ENCODE measurements at regions not wholly inside any gene's neighbourhood (a gene's known extent, or its start where the extent isn't known, plus 50 kb on each side); places are given as distances from the start of the nearest gene placed in this dataset.

DNA sequence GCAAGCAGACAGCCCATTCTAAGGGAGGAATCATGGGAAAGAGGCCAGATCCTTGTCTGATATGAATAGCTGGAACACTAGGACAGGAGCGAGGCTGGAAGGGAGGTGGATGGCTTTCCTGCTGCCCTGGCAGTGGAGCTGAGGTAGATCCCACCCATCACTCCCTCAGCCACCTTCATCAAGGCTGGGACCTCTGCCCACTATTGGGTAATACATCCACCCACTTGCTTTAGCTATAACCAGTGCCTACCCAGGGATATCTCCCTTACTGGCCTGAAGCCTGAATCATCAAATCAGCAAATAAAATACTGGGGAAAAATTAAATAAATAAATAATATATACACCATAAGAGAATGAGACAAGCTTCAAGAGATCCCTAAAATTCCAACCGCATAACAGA is 183.2 kb upstream of the KYNU start:
- no peak for TF ChIP-seq GATA3 (IDR thresholded peaks at IDR 0.05; ENCODE audit: low read depth, low read length)
- no peak for TF ChIP-seq GATA2 (IDR thresholded peaks at IDR 0.05; ENCODE audit: low read depth, low read length)
